GM12865 (cell line): ENCODE measurements at regions not wholly inside any gene's neighbourhood (a gene's known extent, or its start where the extent isn't known, plus 50 kb on each side); places are given as distances from the start of the nearest gene placed in this dataset.

Source experiments
- DNase-seq: peaks from one replicate; pipeline ENCODE4 v3.0.0; 2010; ENCODE audit warnings: low read depth
- H3K4me3 ChIP-seq: 2 replicates; pipeline ENCODE4 v1.5.1; 2011; ENCODE audit warnings: mild to moderate bottlenecking, low read depth, low read length, control low read depth
- TF ChIP-seq, protein P1 (sequence below): IDR thresholded peaks from 2 replicates; pipeline ENCODE4 v1.5.1; 2011; ENCODE audit warnings: low read length, control low read depth, low read depth, inconsistent platforms; ENCODE audit not compliant: insufficient read depth; ENCODE audit errors: missing control alignments

DNA sequence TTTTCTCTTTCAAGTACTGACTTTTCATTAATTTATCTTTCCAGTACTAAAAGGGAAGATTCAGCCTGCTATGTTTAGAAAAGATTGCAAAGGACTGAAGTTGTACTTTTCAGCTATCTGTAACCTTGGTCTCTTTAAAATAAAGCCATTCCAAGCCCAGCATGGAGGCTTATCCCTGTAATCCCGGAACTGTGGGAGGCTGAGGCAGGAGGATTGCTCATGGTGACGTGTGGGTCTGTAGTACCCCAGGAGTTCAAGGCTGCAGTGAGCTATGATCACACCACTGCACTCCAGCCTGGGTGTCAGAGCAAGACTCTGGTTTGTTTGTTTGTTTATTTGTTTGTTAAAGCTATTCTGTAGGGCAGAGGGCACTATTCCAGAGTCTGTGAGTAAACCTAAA, 50.6 kb upstream of the TMEM170B start:
- no peak for DNase-seq
- TF ChIP-seq, protein P1, sequence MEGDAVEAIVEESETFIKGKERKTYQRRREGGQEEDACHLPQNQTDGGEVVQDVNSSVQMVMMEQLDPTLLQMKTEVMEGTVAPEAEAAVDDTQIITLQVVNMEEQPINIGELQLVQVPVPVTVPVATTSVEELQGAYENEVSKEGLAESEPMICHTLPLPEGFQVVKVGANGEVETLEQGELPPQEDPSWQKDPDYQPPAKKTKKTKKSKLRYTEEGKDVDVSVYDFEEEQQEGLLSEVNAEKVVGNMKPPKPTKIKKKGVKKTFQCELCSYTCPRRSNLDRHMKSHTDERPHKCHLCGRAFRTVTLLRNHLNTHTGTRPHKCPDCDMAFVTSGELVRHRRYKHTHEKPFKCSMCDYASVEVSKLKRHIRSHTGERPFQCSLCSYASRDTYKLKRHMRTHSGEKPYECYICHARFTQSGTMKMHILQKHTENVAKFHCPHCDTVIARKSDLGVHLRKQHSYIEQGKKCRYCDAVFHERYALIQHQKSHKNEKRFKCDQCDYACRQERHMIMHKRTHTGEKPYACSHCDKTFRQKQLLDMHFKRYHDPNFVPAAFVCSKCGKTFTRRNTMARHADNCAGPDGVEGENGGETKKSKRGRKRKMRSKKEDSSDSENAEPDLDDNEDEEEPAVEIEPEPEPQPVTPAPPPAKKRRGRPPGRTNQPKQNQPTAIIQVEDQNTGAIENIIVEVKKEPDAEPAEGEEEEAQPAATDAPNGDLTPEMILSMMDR, result no peak
- no peak overlapping the region for H3K4me3 ChIP-seq

DNA sequence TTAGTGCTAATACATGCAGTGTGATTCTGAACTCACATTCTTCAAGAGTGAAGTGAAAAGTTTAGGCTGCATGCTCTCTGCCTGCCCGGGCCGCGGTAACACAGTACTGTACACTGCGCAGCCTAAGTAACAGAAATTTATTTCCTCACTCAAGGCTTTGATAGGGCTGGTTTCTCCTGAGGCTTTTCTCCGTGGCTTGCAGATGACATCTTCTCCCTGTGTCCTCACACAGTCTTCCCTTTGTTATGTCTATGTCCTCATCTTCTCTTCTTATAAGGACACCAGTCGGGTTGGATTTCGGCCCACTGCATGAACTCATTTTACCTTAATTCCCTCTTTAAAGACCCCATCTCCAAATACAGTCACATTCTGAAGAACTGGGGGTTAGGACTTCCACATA, 51.1 kb upstream of the TMEM170B start:
- TF ChIP-seq, protein P1, result no peak
- no peak overlapping the region for H3K4me3 ChIP-seq
- no peak for DNase-seq

DNA sequence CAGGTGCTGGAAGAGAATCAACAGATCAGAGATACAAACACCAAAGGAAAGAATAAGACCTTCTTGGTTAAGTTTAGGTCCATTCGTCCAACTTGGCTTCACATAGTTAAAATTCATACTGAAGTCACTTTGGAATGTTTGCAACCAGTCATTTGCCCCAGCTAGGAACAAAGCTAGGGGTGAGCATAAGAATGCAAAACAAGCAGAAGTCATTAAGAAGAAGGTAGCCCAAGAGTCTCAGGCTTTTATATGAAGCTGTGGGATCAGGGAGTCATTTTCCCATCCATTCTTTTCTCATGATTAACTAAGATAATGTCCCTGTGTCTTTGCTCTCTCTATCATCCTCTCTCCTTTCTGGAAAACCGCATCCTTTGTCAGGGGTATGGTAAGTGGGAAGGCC, 51.5 kb upstream of the TMEM170B start:
- no peak for DNase-seq
- H3K4me3 ChIP-seq, result no peak overlapping the region
- TF ChIP-seq, protein P1, result no peak

DNA sequence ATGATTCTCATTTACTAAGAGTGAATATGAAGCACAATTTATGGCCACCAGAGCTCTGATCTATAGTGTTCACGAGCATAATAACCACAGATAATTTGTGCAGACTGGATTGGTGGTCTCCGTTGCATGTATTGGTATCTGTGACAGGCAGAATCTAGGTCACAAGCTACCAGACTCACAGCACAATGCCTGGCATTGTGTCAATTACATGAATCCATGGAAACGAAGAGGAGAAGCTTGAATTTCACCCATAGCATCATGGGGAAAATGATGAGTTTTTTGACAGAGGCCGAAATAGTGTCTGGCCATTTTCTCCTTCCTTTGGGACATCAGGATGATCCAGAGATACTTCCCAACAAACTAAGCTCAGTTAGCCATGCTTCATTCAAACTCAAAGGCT, 52.3 kb upstream of the TMEM170B start:
- H3K4me3 ChIP-seq, result no peak overlapping the region
- TF ChIP-seq, protein P1, result no peak
- no peak for DNase-seq

DNA sequence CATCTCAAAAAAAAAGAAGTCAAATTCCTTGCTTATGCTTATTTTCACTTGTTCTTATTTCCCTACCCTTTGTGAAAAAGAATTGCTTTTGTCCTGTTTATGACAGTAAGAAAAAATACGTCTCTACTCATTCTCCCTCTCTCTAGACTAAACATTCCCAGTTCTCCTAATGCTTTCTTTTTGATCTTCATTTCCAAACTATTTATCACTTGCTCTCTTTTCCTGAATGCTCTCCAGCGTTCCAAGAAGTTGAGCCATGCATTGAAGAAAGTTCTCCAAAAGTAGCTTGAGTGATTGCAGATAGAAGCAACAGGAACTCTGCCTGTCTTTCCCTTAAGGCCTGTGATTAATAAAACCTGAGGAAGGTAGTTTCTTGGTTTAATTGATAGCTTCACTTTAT, 53.1 kb upstream of the TMEM170B start:
- DNase-seq, result no peak
- TF ChIP-seq, protein P1, result no peak
- H3K4me3 ChIP-seq, result no peak overlapping the region

DNA sequence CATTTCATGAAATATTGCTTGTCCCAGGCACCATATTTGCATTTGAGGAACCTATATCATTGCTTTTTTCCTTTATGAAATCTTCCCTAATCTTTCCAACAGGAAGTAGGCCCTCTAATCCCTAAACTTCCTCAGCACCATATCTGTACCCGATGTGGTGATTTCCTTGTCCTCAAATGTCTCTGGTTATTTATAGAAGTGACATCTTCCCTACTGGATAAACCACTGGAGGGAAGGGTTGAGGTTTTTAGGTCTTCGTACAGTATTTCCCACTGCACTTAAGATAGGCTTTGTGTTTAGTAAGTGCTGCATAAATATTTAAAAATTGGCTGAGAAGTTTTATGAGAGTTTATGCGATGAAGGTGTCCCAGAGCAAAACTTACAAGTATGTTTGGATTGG, 54.9 kb upstream of the TMEM170B start:
- H3K4me3 ChIP-seq, result no peak overlapping the region
- TF ChIP-seq, protein P1, result no peak
- DNase-seq, result no peak

DNA sequence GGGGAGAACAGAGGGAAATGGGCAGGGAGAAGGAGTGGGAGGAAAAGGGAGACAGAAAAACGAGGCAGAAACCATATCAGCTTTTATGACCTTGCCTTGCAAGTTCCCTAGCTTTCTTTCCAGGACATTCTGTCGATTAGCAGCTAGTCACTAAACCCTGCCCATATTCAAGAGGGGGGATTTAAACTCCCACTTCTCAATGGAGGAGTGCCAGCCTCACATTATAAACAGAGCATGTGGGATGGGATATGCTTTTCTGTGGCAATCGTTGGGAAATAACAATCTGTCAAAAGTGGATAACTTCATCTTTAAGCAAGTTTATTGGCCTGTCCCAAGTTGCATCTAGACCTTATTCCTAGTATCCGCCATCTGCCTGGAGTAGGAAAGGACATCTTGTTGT, 57.0 kb upstream of the TMEM170B start:
- H3K4me3 ChIP-seq, result no peak overlapping the region
- TF ChIP-seq, protein P1, result no peak
- DNase-seq, result no peak
